ENCODE measurements at regions not wholly inside any gene's neighbourhood (a gene's known extent, or its start where the extent isn't known, plus 50 kb on each side); places are given as distances from the start of the nearest gene placed in this dataset.
"Not testable (repeated sequence)": the region's sequence is repeated elsewhere in the genome, so short reads cannot be mapped to it uniquely, and the experiment has no call there.

GRCh38 chr22:49470741-49471503, 356.8 kb downstream of the BRD1 start:
- H3K4me3 ChIP-seq (ENCODE audit: low read length) = no peak overlapping the region
- no peak for DNase-seq (ENCODE audit: low read depth, low spot score)

DNA sequence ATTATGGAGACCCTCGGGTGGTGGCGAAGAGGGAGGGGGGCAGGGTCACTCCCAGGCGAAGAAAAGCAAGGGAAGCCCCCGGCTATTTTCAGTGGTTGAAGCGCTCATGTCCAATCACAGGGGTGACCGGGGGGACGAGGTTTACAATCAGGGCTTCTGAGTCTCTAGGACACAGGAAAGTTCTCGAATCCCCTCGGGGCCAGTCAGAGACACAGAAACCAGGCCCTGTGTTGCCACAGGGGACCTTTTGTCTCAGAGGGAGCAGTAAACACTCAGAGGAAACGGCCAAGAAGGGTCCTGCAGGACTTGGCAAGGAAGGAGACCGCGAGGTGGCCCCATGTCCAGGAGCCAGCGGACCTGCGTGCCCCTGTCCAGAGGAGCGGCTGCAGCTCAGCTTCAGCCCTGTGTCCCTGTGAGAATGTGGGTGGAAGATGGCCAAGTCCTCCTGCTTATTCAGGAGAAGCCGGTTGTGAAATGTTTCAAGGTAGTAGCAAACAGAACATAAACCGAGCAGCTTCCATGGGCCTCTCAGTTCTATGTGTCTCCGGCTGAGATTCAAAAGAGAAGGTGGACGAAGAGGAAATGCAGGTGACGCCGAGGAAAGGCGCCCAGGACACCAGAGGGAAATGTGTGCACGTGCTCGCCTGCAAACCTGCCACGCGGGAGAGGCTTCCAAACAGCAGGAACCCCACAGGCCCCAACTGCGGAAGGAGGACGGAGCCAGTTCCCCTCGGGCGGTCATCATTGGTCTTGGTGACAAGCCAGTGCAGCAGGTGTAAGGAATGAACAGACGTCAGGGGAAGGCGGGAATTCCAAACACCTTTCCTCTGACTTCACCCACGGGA, 357.6 kb downstream of the BRD1 start:
- no peak for DNase-seq (ENCODE audit: low read depth, low spot score)
- H3K4me3 ChIP-seq (ENCODE audit: low read length) = no peak overlapping the region

GRCh38 chr22:49468487-49469198, 359.0 kb downstream of the BRD1 start:
- no peak overlapping the region for H3K4me3 ChIP-seq (ENCODE audit: low read length)
- no peak for DNase-seq (ENCODE audit: low read depth, low spot score)

DNA sequence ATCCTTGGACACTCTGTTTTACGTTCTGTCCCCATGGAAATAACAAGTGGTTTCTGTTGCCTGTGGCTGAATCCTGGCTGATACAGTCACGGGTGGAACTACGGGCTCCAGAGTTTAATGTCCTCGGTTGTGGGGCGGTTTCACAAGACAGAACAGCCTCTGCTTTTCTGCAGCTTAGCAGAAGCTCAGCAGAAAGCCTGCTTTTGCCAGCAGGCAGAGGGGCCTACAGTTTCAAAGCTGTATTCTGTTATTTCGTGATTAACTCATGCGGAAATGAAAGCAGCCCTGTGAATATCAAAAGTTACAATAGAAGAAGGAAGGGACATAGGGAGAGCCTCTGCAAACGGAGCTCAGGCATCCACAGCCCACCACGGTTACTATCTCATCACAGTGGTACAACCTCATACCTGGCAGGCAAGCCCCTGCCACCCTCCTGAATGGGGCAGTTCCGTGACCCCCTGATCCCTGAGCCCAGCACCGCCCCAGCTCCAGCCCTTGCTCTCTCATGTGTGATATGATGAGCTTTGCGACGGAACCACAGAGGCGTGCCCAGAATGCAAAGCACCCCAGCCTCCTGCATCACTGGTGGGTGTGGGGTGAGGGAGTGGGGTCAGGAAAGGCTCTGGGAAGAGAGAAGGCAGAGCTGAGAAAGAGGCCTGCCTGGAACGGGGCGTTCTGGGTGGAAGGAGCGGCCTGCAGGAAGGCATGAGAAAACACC, 360.6 kb downstream of the BRD1 start:
- DNase-seq (ENCODE audit: low read depth, low spot score) = no peak
- no peak overlapping the region for H3K4me3 ChIP-seq (ENCODE audit: low read length)

DNA sequence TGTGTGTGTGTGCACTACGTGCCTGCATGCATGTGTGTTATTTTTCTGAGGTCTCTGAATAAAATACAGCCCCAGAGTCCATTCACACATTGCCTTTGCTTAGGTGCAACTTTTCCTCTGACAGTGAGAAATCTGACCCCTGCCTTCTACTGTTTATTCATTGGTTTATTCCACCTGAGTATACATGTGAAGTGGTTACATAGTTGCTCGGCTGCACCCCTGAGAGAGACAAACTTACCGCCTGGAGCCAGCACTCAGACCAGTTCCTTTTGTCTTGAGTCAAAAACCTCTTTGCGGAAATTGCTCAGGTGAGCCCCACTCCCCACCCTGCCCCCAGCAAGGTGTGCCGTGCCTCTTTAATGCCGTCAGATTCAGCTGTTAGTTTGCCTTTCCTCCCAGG, 363.6 kb downstream of the BRD1 start:
- H3K4me3 ChIP-seq (ENCODE audit: low read length) = no peak overlapping the region
- DNase-seq (ENCODE audit: low read depth, low spot score) = no peak

DNA sequence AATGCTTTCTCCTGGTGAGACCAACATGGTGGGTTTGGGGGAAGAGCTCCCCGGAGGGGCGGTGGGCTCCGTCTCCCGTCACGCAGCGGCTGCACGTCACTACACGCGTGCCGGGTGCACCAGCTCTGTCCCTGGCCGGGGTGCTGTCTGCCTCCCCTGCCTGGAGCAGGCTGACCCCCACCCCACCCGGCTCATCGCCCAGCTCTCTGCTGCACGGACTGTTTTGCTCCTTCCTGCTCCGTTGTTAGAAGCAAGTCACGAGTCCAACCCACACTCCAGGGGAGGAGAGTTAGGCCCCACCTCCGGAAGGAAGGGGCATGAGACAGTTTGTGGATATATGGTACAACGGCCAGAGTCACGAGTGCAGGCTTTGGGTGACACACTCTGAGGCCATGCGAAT, 364.9 kb downstream of the BRD1 start:
- peak; percentile 63 for DNase-seq (ENCODE audit: low read depth, low spot score)
- no peak overlapping the region for H3K4me3 ChIP-seq (ENCODE audit: low read length)

GRCh38 chr22:49462291-49462690, 365.4 kb downstream of the BRD1 start:
- DNase-seq (ENCODE audit: low read depth, low spot score) = no peak

DNA sequence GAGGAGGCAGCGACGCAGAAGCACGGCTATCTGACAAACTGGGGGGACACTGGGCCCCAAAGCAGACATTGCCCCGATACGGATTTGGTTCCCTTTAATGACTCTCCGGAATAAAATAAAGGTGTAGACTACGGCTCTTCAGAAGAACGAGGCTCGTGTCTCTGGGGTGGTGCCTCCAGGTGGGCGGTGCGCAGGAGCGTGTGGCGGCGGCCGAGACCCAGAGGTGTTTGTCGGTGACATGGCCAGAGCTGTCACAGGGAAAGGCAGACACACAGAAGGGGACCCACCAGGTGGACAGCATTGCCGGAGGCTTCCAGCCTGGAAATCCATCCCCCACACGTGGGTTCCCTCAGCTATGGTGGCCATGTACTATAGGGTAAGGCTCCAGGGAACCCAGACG, 366.0 kb downstream of the BRD1 start:
- no peak overlapping the region for H3K4me3 ChIP-seq (ENCODE audit: low read length)
- no peak for DNase-seq (ENCODE audit: low read depth, low spot score)

More at GRCh38 chr22:49462291-49462690, 365.4 kb downstream of the BRD1 start:
- no peak overlapping the region for H3K4me3 ChIP-seq (ENCODE audit: low read length)

- no peak overlapping the region for H3K4me3 ChIP-seq (ENCODE audit: low read length)
- DNase-seq (ENCODE audit: low read depth, low spot score) = peak; percentile 21
Measured at GRCh38 chr22:49460592-49461281, 366.9 kb downstream of the BRD1 start.

- H3K4me3 ChIP-seq (ENCODE audit: low read length) = no peak overlapping the region
- DNase-seq (ENCODE audit: low read depth, low spot score) = no peak
Measured at GRCh38 chr22:49460091-49460490, 367.6 kb downstream of the BRD1 start.

DNA sequence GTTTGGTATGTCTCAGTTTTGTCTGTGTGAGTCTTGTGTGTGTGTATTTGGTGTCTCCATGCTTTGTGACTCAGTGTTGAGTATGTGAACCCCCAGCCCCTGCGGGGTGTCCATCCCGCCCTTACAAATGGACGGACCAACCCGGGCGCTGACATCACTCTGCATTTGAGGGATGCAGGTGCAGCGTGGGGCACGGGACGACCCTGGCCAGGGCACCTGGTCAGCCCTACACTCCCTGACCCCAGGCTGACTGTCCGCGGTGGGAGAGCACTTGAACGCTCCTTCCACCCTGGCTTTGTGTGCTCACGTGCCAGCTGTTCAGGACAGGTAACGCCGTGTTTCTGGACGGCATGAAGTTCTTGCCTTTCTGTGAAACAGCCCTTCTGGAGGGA, 369.0 kb downstream of the BRD1 start:
- no peak for DNase-seq (ENCODE audit: low read depth, low spot score)
- H3K4me3 ChIP-seq (ENCODE audit: low read length) = no peak overlapping the region

GRCh38 chr22:49457946-49458707, 369.5 kb downstream of the BRD1 start:
- no peak for DNase-seq (ENCODE audit: low read depth, low spot score)
- H3K4me3 ChIP-seq (ENCODE audit: low read length) = no peak overlapping the region

DNA sequence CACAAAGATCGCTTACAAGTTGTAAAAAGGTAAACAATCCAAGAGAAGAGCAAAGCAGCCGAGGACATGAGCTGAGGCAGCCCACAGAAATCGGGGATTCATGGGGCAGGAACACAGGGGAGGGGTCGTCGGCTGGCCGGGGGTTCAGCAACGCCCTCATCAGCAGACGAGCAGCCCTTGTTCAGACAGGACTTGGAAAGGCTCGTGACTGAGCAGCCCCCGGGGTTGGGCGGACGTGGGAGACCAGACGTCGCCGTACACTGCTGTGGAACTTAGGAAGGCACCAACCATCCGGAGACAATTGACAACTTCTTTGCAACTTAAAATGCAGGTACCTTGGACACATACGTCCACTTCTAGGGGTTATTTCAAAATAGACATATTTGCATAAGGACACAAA, 370.5 kb downstream of the BRD1 start:
- DNase-seq (ENCODE audit: low read depth, low spot score) = no peak
- H3K4me3 ChIP-seq (ENCODE audit: low read length) = no peak overlapping the region

DNA sequence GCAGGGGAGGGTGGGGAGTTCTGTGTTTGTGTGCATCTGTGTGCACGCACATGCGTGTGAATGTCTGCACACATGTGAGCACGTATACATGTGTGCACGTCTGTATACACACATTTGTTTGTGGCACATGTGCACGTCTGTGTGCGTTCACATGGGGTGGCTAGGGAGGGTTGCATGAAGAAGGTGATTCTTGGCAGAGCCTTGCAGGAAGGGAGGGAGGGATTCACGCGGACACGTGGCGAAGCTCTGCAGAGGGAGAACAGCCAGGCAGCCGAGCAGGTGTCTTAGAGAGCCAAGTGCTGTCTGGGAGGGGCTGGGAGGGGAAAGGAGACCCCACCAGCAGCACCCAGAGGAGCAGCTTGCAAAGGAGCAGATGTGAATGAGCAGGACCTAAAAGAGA, 372.1 kb downstream of the BRD1 start:
- no peak overlapping the region for H3K4me3 ChIP-seq (ENCODE audit: low read length)
- DNase-seq (ENCODE audit: low read depth, low spot score) = no peak

DNA sequence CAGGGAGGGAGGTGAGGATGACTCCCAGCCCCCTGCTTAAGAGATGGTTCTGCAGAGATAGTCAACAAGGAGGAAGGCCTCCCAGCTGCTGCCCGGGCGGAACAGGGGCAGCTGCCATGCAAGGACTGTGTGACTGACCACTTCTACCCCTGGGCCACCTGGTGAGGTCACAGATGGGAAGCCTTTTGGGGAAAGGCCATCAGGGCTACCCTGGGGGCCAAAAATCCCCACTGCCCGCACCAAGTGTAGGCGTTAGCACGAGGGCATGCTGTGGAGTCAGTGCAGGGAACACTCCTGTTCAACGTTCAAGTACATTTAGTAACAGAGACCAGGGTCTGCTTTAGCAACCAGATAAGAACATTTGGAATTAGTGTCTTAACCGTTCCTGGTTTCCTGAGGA, 372.9 kb downstream of the BRD1 start:
- no peak for DNase-seq (ENCODE audit: low read depth, low spot score)
- no peak overlapping the region for H3K4me3 ChIP-seq (ENCODE audit: low read length)

- no peak overlapping the region for H3K4me3 ChIP-seq (ENCODE audit: low read length)
- DNase-seq (ENCODE audit: low read depth, low spot score) = no peak
Measured at GRCh38 chr22:49453771-49454170, 373.9 kb downstream of the BRD1 start.

- DNase-seq (ENCODE audit: low read depth, low spot score); H3K4me3 ChIP-seq (ENCODE audit: low read length): not testable (repeated sequence)
Measured at GRCh38 chr22:49453019-49453418, 374.7 kb downstream of the BRD1 start.

- no peak overlapping the region for H3K4me3 ChIP-seq (ENCODE audit: low read length)
- DNase-seq (ENCODE audit: low read depth, low spot score) = no peak
Measured at GRCh38 chr22:49452362-49452946, 375.2 kb downstream of the BRD1 start.

All from Jurkat, Clone E6-1 (cell line).